ENCODE measurements at regions not wholly inside any gene's neighbourhood (a gene's known extent, or its start where the extent isn't known, plus 50 kb on each side); places are given as distances from the start of the nearest gene placed in this dataset.

DNA sequence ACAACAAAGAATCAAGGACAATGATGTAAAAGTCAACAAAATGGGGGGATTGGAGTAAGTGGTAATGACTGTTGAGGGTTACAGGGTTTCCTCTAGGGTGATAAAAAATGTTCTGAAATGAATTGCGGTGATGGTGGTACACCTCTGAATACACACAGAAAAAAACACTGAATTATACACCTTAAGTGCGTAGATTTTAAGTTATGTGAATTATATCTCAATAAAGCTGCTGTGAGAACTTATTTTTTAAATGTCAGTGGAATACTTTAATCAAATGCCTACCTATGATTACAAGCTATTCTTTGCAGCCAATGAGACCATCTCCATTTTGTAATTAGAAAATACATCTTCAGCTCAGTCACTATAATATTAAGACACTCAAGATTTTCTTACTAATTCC is 53.5 kb downstream of the ZNF608 start:
- DNase-seq = no peak

DNA sequence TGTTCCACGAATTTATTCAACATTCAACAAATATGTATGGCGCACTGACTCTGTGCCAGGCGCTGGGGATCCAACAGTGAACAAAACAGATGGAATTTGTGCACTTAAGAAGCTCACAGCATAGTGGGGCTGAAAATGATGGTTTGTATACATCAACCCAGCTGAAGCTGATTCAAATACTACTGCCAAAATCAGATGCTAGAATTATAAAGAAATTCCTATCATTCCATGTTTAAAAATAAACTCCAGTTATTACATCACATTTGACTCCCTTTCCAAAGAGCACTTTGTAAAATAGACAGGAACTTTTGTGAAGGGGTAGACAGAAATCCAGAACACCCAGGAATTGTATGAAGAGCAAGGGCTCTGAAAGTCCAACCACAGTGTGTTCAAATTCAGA is 54.1 kb downstream of the ZNF608 start:
- DNase-seq = no peak

DNA sequence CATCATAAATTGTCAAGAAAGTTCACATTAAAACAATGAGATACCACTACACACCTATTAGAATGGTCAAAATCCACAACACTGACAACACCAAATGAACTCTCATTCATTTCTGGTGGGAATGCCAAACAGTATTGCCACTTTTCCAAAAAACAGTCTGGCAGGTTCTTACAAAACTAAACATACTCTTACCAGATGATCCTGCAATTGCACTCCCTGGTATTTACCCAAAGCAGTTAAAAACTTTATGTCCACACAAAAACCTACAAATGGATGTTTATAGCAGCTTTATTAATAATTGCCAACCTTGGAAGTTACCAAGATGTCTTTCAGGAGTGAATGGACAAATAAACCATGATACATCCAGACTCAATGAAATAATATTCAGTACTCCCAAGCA is 56.8 kb downstream of the ZNF608 start:
- DNase-seq = no peak

DNA sequence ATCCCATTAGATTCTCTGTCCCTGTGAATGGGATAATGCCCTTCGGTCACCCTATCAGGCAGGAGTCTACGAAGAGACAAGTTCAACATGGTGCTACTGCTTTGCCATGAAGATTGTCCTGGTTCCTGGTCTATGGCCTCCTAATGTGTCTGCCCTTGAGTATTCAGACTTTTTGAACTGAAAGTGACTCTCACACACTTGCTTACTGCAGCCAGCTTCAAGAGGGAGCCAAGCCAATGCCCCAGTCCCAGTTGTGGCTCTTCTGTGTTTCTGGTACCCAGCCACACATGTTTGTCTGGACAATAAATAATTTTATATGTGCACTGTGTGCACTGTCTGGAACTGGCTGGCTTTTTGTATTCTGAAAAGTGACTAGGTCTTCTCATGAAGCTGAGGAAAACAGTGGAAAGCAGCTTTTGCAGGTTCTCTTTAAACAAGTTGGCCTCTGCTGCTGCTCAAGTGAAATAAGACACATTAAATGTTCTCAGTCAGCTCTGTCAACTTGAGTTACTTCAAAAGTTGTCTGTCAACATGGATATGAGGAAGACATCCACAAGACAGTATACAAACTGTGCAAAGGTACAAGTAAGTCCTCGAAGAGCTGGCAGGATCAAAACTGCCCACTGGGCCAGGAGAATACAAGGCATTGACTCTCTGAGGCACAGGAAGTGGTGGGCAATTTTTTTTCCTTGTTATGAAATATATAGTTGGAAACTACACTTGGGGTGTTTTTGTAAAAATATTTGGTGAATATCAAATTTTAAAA is 60.0 kb downstream of the ZNF608 start:
- no peak for DNase-seq

DNA sequence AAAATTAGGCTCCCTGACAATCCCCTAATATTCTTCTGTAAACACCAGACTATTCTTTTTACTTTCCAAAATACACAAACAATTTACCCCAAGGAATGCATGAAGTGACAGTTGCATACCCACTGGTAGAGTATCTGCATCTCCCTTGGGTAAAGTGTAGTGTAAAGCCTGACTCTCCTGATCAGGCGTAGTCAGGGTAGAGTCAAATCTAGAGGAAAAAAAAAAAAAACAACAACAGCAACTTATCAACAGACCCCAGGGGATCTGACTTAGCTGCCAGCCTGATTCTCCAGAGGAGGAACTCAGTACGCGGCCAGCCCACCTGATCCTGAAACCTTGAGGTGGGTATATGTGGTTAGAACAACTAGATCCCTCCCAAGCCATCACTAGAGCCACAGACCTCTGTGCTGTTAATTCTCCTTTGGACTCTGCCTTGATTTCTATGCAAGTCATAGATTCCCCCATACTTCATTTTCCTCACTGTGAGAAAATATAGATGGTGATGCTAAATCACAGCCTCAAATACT is 61.0 kb downstream of the ZNF608 start:
- no peak for DNase-seq

DNA sequence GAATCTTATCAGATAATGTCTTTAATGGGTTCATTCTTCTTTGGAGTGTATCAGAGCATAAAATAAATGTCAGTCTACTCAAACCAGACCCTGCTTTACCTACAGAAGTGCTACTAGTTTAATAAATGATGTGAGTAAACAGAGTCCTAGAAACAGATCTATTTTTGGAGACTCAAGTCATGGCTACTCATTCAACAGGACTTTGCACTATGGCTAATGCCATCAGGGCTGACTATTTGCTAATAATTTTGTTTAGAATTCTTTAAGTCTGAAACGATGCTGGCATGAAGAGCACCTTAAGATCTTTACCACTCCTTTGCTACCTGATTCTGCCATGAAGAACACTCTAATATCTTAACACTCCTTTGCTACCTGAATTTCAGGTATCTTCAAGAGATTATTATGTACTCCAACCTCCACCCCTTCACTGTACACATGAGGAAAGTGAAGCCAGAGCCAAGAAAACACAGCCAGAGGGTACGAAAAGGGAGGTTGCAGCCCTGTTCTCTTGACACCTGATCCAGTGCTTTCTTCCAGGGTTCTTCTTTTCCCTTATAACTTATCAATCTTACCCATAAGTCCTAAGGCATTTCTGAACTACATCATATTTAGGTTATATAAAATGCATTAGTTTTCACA is 62.4 kb downstream of the ZNF608 start:
- DNase-seq = no peak

DNA sequence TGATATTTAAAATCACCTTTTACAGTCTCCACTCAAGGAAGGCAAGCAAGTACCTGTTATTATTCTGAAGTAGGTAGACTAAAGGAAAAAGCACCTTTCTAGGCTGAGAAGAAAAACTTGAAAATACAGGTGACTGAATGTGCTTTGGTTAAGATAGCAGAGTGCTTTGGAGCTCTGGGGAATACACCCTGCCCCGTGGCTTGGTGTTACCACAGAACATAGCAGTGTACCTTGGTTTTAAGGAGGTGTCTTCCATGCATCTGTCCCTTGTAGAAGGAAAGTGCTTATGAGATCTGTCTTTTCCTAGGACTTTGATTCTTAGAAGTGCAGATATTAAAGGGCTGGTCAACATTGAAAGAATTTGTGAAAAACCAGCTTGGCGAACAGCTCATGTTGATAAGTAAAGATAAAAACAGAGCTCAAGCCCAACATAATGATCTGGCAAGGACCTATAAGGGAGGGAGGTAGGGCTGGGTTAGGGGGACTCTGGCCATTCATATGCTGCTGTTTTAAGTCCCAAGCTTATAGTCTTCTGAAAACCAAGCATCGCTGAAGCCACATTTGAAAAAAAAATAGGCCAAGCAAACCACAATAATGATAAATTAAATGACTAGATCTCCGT is 66.8 kb downstream of the ZNF608 start:
- no peak for DNase-seq

DNA sequence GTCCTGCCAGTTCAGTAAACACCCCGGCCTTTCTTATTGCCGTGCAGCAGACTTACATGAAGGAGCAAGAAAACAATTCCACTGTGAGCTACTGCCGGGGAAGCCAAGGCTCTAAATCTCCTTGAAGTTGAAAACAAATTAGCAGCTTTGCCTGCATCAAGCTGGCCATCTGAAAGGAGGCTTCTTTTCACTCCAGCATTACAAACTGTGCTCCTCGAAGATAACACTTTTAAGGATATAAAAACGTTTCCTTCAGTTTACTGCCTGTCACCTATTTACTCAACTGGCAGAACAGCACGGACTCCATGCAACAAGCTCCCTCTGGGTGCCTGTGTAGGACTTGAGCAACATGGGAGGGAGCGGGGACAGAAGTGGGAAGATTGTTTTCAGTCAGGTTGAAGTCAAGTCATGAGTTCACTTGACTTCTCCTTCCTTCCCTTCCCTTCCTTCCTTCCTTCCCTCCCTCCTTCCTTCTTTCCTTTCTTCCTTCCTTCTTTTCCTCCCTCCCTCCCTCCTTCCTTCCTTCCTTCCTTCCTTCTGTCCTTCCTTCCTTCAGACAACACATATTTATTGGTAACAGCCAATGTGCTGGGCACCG is 67.4 kb downstream of the ZNF608 start:
- no peak for DNase-seq

DNA sequence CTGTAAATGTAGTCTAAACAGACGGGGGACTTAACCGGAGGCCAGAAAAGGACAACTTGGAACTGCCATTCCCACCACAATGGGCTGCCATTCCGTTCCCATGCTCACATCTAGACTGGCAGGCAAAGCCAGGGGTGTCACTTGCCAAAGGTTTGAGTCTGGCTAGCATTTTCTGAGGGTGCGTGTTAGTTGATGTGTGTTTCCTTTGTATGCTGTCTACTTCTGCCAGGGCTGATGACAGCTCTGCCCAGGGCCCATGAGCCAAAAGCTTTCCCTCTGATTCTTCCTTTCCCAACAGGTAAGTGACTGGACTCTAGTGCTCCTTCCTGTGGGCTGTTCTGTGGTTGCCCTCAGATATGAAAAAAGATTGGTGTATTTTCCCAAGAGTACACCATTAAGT is 68.0 kb downstream of the ZNF608 start:
- DNase-seq = no peak

DNA sequence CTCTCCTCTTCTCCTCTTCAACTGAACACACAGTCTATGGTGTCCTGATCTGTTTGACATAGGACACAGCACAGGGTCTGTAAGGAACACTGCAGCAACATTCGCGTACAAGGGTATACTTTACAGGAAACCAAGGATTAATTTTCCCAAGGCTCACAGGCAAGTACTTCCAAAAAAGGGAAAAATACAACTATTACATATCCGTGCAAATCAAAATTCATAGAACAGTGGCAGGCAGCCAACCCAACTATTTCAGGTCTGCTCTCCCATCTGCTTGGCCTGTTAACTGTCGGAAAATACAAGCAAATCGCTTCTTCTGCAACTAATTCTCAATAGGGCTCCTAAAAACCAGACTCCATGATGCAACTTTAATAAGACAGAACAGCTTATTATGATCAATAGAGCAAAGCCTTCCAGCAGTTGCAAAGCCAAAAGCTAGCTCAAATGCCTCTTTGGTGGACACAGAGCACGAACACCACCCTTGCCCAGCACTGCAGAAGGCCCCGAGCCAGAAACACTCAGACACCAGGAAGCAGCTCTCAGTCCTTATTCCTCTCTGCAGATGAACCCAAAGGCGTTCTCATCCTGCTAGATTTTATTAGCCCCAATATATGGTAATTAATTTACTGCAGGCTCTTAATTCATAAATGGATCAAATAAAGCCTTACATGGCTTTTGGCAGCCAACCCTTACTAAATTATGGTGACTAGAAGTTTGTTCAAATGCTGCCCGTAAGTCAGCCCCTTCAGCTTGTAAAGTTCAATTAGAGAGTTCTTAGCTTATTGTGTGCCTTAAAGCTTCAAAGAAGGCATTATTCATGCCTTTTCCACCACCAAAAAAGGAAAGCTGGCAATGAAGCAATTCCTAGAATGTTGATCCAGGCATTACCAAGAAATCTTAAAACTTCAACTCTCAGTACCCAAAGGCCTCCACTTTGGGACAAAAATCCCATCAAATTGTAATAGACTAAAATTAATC is 68.8 kb downstream of the ZNF608 start:
- no peak for DNase-seq

DNA sequence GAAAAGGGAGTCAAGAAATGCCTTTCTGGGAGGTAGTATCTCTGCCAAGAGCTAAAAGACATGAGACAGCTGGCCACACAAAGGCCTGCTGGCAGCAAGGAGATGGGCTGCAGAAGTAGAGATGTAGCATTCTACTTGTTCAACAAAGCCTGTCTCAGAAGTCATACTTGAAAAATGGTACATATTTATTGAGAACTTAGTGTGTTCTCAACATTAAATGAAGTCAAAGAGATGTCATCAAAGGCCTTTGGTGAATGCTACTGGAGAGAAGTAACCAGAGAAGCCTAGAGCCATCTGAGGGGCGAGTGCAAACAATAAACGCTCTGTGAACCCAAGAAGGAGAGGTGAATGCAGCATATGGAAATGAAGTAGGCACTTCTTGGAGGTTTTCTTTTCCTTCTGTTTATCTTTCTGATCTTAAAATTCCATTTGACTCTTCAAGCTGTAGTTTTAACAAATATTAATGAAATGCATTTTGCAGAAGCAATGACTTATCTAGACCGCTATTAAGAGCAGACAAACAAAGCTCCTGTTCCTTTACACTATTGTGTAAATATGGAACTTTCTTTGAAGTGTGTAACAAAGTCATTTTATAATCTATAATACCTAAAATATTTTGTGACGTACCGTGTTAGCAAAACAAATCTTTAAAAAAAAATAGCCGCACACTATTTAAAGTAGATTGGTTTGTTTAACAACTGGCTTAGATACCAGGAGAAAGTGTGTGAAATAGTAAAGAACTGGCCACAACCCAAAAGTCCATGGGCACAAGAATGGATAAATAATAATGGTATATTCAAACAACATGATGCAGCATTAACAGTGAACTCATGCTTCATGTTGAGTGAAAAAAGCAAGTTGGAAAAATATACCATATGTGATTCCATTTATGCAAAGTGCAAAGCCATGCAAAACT is 70.2 kb downstream of the ZNF608 start:
- peak in 1 of 3 experiments; percentile 13 for DNase-seq

DNA sequence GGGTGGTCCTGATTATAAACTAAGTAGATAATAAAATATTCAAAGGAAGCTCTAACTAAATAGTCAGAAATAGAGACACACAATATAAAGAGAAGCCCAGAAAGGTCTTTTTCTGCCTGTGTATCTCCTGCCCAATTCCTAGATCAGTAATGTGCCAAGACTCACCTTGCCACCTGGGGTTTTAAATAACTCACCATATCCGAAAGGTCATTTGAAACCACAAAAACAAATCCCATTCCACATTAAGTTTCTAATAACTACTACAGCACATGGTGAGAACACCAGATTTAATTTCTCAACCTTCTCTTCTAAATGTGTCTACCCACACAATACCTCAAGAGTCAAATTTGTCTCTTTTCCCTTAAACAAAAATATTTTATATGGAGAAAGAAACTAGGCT is 75.2 kb downstream of the ZNF608 start:
- DNase-seq = peak in 1 of 3 experiments; percentile 69

DNA sequence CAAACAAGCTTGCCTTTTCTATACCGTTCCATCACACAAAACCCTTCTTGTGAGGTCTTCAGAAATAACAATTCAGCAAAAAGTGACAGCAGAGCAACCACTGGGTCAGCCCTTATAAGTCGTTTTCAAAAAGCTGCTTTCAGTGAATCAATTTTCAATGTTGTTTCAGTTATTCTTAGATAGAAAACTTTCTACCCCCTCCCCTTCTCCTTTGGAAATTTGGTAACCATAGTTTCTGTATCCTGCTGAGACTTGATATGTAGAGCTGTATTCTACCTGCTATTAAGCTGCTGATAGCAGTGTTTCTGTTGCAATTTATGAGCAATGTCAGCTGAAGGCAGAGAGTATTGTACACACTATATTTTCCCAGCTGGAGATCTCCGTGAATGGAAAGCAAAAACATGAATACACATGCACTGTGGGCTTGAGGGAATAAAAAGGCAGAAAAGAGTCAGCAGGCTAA is 75.7 kb downstream of the ZNF608 start:
- peak in 2 of 3 experiments; percentile 69 to 93 for DNase-seq

DNA sequence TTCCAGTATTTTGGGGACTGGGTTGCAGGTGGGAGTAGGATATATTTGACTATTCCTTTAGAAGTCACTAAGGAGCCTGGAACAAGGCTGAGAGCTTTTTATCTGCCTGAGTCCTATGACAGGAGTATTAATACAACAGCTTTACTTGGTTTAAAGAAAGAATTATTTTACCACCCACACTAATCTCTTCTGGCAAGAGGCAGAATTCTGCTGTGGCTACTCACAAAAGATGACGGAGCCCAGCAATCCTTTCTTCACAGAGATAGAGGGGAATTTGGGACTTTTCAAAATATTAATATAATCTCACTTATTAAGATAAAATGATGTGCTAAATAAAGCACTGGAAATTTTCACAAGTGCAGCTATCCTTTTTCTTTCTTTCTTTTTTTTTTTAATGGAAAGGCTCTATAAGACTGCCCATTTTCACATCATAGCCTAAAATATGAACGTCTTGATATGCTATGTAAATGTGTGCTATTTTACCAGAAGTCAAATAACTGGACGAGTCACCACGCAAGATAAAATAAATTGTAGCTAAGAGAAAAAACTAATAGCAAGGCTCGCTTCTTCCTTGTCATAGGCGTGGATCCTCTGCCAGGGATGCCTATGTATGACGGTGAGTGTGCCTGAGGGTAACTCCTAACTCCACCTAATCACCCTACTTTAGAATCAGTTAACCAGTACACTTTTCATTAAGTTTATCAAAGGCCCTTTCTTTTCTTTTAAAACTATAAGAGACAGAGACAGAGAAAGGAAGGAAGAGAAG is 76.3 kb downstream of the ZNF608 start:
- DNase-seq = peak in 1 of 3 experiments; percentile 48

DNA sequence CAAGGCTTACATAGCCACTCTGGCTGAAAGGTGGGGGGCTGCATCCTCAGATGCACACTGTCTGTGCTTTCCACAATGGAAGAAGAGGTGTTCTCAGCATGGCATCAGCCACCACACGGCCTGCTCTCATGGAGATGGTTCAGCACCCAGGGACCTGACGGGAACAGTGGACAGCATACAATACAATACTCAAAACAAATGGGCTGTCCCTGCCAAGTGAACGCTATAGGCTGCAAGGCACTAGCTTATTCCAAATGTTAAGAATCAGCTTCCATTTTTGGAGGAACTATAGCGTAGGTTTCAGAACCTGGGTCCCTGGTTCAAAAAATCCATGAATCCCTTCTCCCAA is 77.2 kb downstream of the ZNF608 start:
- peak in 1 of 3 experiments; percentile 17 for DNase-seq

DNA sequence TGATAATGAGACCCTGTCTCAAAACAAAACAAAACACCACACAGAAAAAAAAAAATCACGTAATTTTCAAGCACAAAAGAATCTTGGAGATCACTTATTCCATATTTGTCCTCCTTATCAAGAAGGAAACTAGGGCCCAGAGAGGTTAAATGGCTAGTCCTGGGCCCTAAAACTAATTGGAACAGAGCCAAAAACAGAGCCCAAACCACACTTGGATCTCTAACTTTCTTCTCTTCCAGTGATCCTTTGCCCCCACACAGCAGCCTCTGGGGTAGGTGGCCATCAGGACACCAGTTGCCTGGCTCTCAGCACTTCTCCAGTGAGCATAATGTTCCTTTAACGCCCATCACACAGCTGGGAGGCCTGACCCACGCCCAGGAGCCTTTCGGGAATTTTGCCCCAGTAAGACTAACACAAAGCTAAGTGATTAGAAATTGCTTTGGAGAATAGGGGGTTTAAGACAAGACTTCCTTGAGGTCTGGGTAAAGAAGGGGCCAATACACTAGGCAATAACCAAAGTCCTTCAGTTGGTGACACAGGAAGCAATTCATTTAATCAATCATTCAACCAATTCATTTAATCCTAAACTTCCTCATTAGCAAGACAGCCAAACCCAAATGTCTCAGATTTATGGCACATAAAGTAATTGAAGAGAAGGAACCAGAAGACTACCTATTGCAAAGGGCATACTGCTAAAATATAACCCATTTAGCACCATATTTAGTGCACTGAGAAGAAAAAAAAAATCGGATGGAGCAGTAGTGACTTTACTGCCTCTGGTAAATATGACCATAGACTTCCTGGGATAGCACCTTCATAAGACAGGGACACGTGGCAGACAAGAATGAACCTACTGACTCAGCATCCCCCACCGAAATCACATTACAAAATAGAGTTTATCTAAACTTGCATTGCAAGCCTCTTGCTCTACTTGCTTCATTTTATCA is 77.8 kb downstream of the ZNF608 start:
- no peak for DNase-seq

DNA sequence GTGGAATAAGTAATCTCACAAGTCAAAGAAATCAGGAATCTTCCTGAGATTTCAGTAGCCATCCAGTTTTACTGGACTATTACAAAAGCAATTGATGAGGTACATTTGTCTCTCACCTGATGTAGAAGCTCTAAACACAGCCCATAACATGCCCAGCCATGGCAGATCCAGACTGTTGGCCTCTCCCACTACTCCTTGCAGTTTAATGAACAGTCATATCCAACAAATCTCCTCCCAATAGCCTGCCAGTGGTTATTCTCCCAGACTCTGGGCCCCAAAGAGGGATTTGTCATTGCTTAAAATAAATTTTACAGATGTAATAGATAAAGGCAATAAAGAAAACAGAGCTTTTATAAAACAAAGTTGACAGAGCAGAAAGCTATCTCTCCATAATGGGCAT is 80.8 kb downstream of the ZNF608 start:
- no peak for DNase-seq

DNA sequence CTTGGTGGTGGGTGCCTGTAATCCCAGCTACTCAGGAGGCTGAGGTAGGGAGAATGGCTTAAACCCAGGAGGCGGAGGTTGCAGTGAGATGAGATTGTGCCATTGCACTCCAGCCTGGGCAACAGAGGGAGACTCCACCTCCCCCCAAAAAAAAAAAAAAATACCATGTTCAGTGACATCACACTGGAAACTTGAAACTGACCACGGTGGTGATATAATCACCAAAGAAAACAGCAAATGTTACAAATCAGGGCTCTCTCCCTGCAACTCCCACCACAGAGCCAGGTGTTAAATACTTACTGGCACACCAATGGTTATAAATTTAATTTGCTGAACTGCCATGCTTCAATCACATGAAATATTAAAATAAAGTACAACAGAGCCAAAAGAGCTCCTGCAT is 81.4 kb downstream of the ZNF608 start:
- no peak for DNase-seq

DNA sequence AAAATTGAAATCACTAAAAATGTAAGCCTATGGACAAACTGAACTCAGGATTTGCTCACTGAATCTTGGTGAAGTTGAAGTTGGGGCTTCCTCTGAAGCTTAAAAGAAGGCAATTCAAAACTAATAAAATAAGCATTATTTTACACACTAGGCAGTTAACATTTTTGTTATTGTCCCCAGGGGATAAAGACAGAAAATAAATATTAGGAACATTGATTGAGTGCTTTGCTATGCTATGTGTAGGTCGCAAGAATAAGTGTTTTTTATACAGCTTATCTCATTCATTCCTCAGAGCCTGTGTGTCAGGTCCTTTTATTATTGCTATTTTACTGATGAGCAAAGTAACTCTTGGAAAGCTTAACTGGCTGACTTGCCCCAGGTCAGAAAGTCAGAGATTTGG is 82.2 kb downstream of the ZNF608 start:
- DNase-seq = no peak
